GM21381 (cell line): ENCODE measurements at regions not wholly inside any gene's neighbourhood (a gene's known extent, or its start where the extent isn't known, plus 50 kb on each side); places are given as distances from the start of the nearest gene placed in this dataset.

ENCODE experiments used
- ATAC-seq: cut with Tn5 transposase; IDR thresholded peaks from one replicate; pipeline ENCODE4 v1.9.1; 2021; ENCODE audit warnings: mild to moderate bottlenecking, moderate library complexity; ENCODE audit not compliant: unreplicated experiment

GRCh38 chr18:31213641-31214040, 51.0 kb upstream of the DSC1 start:
- ATAC-seq, result no peak

GRCh38 chr18:31217038-31217849, 54.6 kb upstream of the DSC1 start:
- ATAC-seq, result no peak

GRCh38 chr18:31218671-31219383, 56.2 kb upstream of the DSC1 start:
- ATAC-seq, result no peak

GRCh38 chr18:31219395-31219794, 56.7 kb upstream of the DSC1 start:
- no peak for ATAC-seq

GRCh38 chr18:31223371-31223770, 60.7 kb upstream of the DSC1 start:
- no peak for ATAC-seq

GRCh38 chr18:31225668-31226067, 63.0 kb upstream of the DSC1 start:
- no peak for ATAC-seq

GRCh38 chr18:31227497-31228229, 65.0 kb upstream of the DSC1 start:
- no peak for ATAC-seq

GRCh38 chr18:31229829-31230228, 67.2 kb upstream of the DSC1 start:
- no peak for ATAC-seq

GRCh38 chr18:31230495-31230894, 67.8 kb upstream of the DSC1 start:
- ATAC-seq, result peak; percentile 74

GRCh38 chr18:31232013-31232412, 69.4 kb upstream of the DSC1 start:
- ATAC-seq, result no peak

GRCh38 chr18:31232775-31233424, 70.2 kb upstream of the DSC1 start:
- ATAC-seq, result no peak

- ATAC-seq, result no peak
These were observed 71.1 kb upstream of the DSC1 start for GRCh38 chr18:31233621-31234275.

GRCh38 chr18:31235856-31236255, 73.2 kb upstream of the DSC1 start:
- no peak for ATAC-seq

- no peak for ATAC-seq
These were observed 74.5 kb upstream of the DSC1 start for GRCh38 chr18:31237142-31237541.

- ATAC-seq, result no peak
These were observed 76.5 kb upstream of the DSG1 start for GRCh38 chr18:31241425-31241824.

GRCh38 chr18:31241900-31242409, 76.0 kb upstream of the DSG1 start:
- ATAC-seq, result peak; percentile 51

GRCh38 chr18:31243740-31244512, 74.0 kb upstream of the DSG1 start:
- ATAC-seq, result no peak

- ATAC-seq, result no peak
These were observed 73.1 kb upstream of the DSG1 start for GRCh38 chr18:31244771-31245394.

GRCh38 chr18:31245820-31246219, 72.1 kb upstream of the DSG1 start:
- ATAC-seq, result no peak
